A673 (cell line): ENCODE measurements at regions not wholly inside any gene's neighbourhood (a gene's known extent, or its start where the extent isn't known, plus 50 kb on each side); places are given as distances from the start of the nearest gene placed in this dataset.

ENCODE experiments used
- BruUV-seq: library from RNA; stranded (reverse); fragments of 400-500 nt; replicated peaks from 2 replicates; lab custom pipeline; 2021; lab: Mats Ljungman, UMichigan
- CTCF ChIA-PET: fragments of 300-600 bp; sonication (Branson Sonifier 250); formaldehyde crosslinking; loops from one replicate; lab custom pipeline; 2022; ENCODE audit warnings: antibody characterized with exemption; lab: Charles Lee
- POLR2A ChIA-PET: fragments of 300-600 bp; sonication (Branson Sonifier 250); formaldehyde crosslinking; loops from one replicate; lab custom pipeline; 2022; ENCODE audit warnings: antibody characterized with exemption; ENCODE audit not compliant: low non-redundant PET; lab: Charles Lee
- DNase-seq: peaks from one replicate; pipeline ENCODE4 v3.0.0-alpha.2; 2015; ENCODE audit warnings: low spot score
- H3K27ac ChIP-seq: fragments of 200-600 bp; sonication (generic); 2 replicates; pipeline ENCODE4 v1.5.1; 2016; ENCODE audit warnings: mixed run types, low read depth, mild to moderate bottlenecking, mixed read lengths, antibody characterized with exemption, low read length; ENCODE audit not compliant: poor library complexity, severe bottlenecking
- H3K27me3 ChIP-seq: fragments of 200-600 bp; sonication (generic); replicated peaks from 2 replicates; pipeline ENCODE4 v1.6.1; 2017; ENCODE audit warnings: mixed run types, low read depth, mild to moderate bottlenecking, mixed read lengths, antibody characterized with exemption, low read length; ENCODE audit not compliant: insufficient read depth, poor library complexity
- H3K36me3 ChIP-seq: fragments of 200-600 bp; sonication (generic); 2 replicates; pipeline ENCODE4 v1.6.1; 2016; ENCODE audit warnings: mixed run types, mild to moderate bottlenecking, mixed read lengths, antibody characterized with exemption, low read length; ENCODE audit not compliant: insufficient read depth, poor library complexity, severe bottlenecking
- H3K4me1 ChIP-seq: fragments of 200-600 bp; sonication (generic); 2 replicates; pipeline ENCODE4 v1.6.1; 2017; ENCODE audit warnings: mixed run types, mild to moderate bottlenecking, mixed read lengths, antibody characterized with exemption, low read length; ENCODE audit not compliant: insufficient read depth, poor library complexity, severe bottlenecking
- H3K4me3 ChIP-seq: fragments of 200-600 bp; sonication (generic); 2 replicates; pipeline ENCODE4 v1.5.1; 2016; ENCODE audit warnings: low read depth, mixed run types, mild to moderate bottlenecking, mixed read lengths, low read length; ENCODE audit not compliant: poor library complexity, severe bottlenecking
- H3K9me3 ChIP-seq: fragments of 200-600 bp; sonication (generic); 2 replicates; pipeline ENCODE4 v1.6.1; 2016; ENCODE audit warnings: mixed run types, low read depth, mild to moderate bottlenecking, mixed read lengths, antibody characterized with exemption, low read length; ENCODE audit not compliant: poor library complexity, severe bottlenecking
- CTCF ChIP-seq: fragments of 300-800, 200-600 bp; sonication (generic); conservative IDR thresholded peaks from 2 replicates; pipeline ENCODE4 v1.5.1; 2017; ENCODE audit warnings: low read depth, mild to moderate bottlenecking, antibody characterized with exemption, low read length, moderate library complexity, mixed read lengths
- EZH2 ChIP-seq: fragments of 200-600 bp; sonication (generic); IDR thresholded peaks from 2 replicates; pipeline ENCODE4 v1.6.1; 2017; ENCODE audit warnings: borderline replicate concordance, low read depth, mild to moderate bottlenecking, mixed read lengths, antibody characterized with exemption, low read length; ENCODE audit not compliant: poor library complexity, severe bottlenecking
- intact Hi-C: fragments of 100-400 bp; cut with micrococcal nuclease; formaldehyde crosslinking; loops from one replicate; pipeline ENCODE4 v1.10.0; 2022; ENCODE audit not compliant: unreplicated experiment

- CTCF ChIA-PET: no interaction called here
- Histone ChIP-seq H3K9me3 (no peaks in the 10 kb centered on the region), H3K27me3 (no peaks in the 10 kb centered on the region), H3K36me3 (no peaks in the 10 kb centered on the region), H3K4me1 (peaks cover 7% of the 10 kb centered on the region), H3K27ac (no peak overlapping the region), H3K4me3 (no peak overlapping the region)
- intact Hi-C loops: no loop called here
- BruUV-seq: no TSS peak
- TF ChIP-seq EZH2 (no peak), CTCF (no peak)
- no peak for DNase-seq
- POLR2A ChIA-PET: no interaction called here
Observed at GRCh38 chr7:125636320-125636962, 706.8 kb upstream of the POT1 start.

- Histone ChIP-seq H3K27ac (no peak overlapping the region), H3K4me1 (no peaks in the 10 kb centered on the region), H3K4me3 (no peak overlapping the region), H3K36me3 (no peaks in the 10 kb centered on the region), H3K9me3 (peaks cover 8% of the 10 kb centered on the region), H3K27me3 (no peaks in the 10 kb centered on the region)
- BruUV-seq: no TSS peak
- ChIA-PET POLR2A (no interaction called here), CTCF (no interaction called here)
- TF ChIP-seq EZH2 (no peak), CTCF (no peak)
- intact Hi-C loops: no loop called here
- DNase-seq: no peak
Observed at GRCh38 chr7:125618516-125618915, 688.9 kb upstream of the POT1 start.

GRCh38 chr7:125611582-125611981 lies 682.0 kb upstream of the POT1 start:
- BruUV-seq: no TSS peak
- H3K27me3 ChIP-seq: no peaks in the 10 kb centered on the region
- TF ChIP-seq CTCF (no peak), EZH2 (no peak)
- peaks cover 8% of the 10 kb centered on the region for H3K9me3 ChIP-seq
- intact Hi-C loops: no loop called here
- no peak for DNase-seq
- POLR2A ChIA-PET: no interaction called here
- CTCF ChIA-PET: no interaction called here
- no peak overlapping the region for H3K27ac ChIP-seq
- no peaks in the 10 kb centered on the region for H3K36me3 ChIP-seq
- H3K4me3 ChIP-seq: no peak overlapping the region
- no peaks in the 10 kb centered on the region for H3K4me1 ChIP-seq
